HG02943 (cell line): ENCODE measurements at regions not wholly inside any gene's neighbourhood (a gene's known extent, or its start where the extent isn't known, plus 50 kb on each side); places are given as distances from the start of the nearest gene placed in this dataset.

Source experiments
- ATAC-seq: cut with Tn5 transposase; IDR thresholded peaks from one replicate; pipeline ENCODE4 v1.9.1; 2021; ENCODE audit warnings: mild to moderate bottlenecking, low read depth, moderate library complexity; ENCODE audit not compliant: unreplicated experiment

GRCh38 chr2:195026261-195026660 lies 630.8 kb upstream of the SLC39A10 start:
- no peak for ATAC-seq

GRCh38 chr2:195022508-195022830 lies 634.6 kb upstream of the SLC39A10 start:
- peak; percentile 13 for ATAC-seq

- ATAC-seq: peak; percentile 78
Observed at GRCh38 chr2:195021711-195022507, 635.1 kb upstream of the SLC39A10 start.

GRCh38 chr2:195018462-195018861 lies 638.6 kb upstream of the SLC39A10 start:
- no peak for ATAC-seq

DNA sequence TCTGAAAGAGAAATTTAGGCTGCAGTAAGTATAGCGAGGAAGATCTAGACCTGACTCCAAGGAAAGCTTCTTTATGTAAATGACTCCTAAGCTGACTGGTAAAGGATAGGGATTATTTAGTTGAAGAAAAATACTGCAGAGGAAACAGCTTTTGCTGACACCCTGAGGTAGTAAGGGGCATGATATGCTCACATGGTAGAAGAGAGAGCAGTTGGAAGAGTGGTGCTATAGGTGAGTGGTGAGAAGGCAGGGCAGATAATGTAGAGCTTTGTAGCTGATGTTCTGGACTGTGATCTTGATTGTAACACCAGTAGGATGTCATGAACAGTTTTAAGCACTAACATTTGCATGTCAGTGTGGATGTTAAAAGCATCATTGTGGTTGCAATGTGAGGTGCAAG lies 639.1 kb upstream of the SLC39A10 start:
- ATAC-seq: no peak

DNA sequence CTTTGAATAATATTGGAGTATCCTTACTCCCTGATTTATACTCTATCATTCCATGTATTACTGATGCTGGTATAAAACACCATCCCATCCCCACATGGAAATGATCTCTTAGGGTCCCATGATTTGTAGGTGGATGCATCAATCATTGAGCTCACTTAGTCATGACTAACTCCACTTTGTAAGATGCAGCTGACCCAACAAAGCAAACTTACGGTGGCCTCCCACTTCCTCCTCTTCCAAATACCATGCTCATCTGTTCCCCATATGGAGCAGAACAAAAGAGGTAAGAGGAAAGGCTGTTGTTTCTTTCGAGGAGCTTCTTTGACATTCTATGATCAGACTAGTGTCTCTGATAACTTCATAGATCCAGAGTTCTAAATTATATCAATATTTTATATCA lies 640.2 kb upstream of the SLC39A10 start:
- ATAC-seq: no peak

DNA sequence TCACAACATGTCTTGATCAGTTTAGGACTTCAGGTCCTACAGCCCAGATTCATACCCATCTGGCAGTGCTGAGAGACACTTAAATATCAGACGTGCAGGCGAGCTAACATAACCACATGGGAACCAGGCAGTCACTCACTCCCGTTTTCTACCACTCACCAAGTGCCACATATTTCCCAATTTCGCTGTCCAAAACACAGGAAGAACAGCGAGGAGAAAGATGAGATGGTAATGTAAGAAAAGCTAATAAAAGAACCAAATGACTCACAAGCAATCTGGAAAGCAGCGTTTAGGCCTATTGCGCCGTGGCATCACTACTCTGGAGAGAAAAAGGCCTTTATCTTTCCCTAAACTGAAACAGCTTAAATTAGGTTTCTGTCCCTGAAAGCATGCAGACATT lies 647.8 kb upstream of the SLC39A10 start:
- no peak for ATAC-seq

- no peak for ATAC-seq
Observed at GRCh38 chr2:195006856-195007255, 650.2 kb upstream of the SLC39A10 start.

- ATAC-seq: no peak
Observed at GRCh38 chr2:195003881-195004471, 653.0 kb upstream of the SLC39A10 start.

GRCh38 chr2:195001924-195002323 lies 655.1 kb upstream of the SLC39A10 start:
- no peak for ATAC-seq

GRCh38 chr2:194999771-195000170 lies 657.3 kb upstream of the SLC39A10 start:
- no peak for ATAC-seq

- ATAC-seq: no peak
Observed at GRCh38 chr2:194992648-194993047, 664.4 kb upstream of the SLC39A10 start.

DNA sequence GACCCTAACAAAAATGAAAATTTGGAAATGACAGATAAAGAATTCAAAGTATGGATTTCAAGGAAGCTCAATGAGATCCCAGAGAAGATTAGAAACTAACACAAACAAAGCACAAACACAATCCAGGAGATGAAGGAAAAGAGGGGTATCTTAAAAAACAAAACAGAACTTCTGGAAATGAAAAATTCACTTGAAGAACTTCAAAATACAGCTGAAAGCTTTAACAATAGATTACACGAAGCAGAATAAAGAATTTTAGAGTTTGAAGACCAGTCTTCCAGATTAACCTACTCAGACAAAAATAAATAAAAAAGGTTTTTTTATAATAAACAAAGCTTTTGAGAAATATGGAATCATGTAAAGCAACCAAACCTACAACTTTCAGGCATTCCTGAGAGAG lies 671.8 kb upstream of the SLC39A10 start:
- no peak for ATAC-seq

DNA sequence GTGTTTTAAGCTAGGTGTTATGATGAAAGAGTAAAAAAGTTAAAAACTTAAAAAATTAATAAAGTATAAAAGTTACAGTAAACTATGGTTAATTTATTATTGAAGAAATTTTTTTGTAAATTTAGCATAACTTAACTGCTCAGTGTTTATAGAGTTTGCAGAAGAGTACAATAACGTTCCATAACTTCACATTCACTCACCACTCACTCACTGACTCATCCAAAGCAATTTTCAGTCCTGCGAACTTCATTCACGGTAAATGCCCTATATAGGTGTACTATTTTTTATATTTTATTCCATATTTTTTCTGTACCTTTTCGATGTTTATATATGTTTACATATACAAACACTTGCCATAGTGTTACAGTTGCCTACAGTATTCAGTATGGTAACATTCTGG lies 694.8 kb upstream of the SLC39A10 start:
- no peak for ATAC-seq

DNA sequence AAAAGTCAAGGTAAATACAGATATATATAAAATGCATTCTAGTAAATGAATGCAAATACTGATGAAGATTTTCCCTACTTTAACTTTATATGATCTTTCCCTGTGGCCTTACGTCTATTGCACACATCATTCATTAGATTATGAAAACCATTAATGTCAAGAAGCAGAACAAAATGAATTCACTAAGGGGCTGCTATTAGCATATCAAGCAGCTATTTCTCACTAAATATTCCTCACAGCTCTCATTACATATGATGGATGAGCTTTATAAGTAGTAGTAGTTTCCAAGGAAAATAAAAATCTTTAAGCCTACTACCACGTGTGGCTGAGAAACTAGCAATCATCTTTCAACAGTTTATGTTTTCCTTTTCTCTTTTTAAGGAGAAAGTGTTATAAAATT lies 702.8 kb upstream of the SLC39A10 start:
- ATAC-seq: no peak

- no peak for ATAC-seq
Observed at GRCh38 chr2:194946826-194947225, 710.2 kb upstream of the SLC39A10 start.

GRCh38 chr2:194938066-194938465 lies 719.0 kb upstream of the SLC39A10 start:
- ATAC-seq: no peak

DNA sequence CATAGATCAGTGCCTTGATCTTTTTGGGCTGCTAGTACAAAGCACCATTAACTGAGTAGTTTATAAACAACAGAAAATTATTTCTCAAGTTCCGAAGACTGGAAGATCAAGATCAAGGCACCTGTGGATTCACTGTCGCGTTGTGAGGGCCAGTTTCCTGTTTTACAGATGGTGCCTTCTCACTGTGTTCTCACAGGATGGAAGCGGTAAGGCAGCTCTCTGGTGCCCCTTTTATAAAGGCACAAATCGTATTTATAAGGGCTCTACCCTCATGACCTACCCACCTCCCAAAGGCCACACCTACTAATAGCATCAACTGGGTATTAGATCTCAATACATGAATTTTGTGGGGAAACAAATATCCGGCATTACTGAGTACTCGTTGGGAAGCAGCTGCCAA lies 729.5 kb upstream of the SLC39A10 start:
- no peak for ATAC-seq

GRCh38 chr2:194926873-194927272 lies 730.2 kb upstream of the SLC39A10 start:
- ATAC-seq: no peak

GRCh38 chr2:194925742-194926141 lies 731.3 kb upstream of the SLC39A10 start:
- ATAC-seq: no peak

DNA sequence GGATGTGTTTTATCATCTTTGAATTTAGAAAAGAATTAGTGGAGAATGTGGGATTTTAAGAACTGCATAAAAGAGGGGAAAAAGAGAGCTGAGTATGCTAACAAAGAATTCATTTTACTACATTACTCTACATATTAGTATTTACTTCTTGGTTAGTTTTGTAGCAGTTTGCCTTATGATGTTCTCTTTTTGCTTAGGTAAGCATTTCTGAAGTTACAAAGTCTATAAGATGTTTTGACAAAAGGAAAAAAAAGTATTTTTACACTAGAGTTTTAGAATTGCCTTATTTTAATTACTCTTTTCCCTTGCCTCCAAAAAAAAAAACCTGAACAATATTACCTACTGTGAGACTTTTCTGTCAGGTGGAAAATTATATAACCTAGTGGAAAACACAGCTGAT lies 739.5 kb upstream of the SLC39A10 start:
- ATAC-seq: no peak

- no peak for ATAC-seq
Observed at GRCh38 chr2:194915485-194915884, 741.5 kb upstream of the SLC39A10 start.
